ENCODE measurements at regions not wholly inside any gene's neighbourhood (a gene's known extent, or its start where the extent isn't known, plus 50 kb on each side); places are given as distances from the start of the nearest gene placed in this dataset.

GRCh38 chr9:73039271-73040263 is 86.7 kb upstream of the ALDH1A1 start:
- ATAC-seq = peak in 1 of 2 experiments; percentile 18; a peak in 1 of 6 replicates
- FAIRE-seq = no peak
- H3K4me3 ChIP-seq = peak overlapping the region; percentile 34; the same call in 1 of the 3 replicates
- WGBS (ENCODE audit: missing lambda C conversion rate) = 56% methylated on average over 3 of the region's 3 CpGs
- peak overlapping the region; percentile 84 for H3K4me2 ChIP-seq
- H3K9me3 ChIP-seq = no peaks in the 10 kb centered on the region
- CTCF ChIA-PET = interaction anchor here (0.7 to 4.3 kb wide), 5 partner anchors 11 to 168 kb away, joined by 3 to 20 read pairs (median 3); no protein-coding TSS in a partner anchor
- H3K4me1 ChIP-seq = peaks cover 66% of the 10 kb centered on the region
- H3K27ac ChIP-seq = peak overlapping the region; percentile 92 to 96
- no peak for DNase-seq (ENCODE audit: low read depth in 1 of 2, low spot score in 1 of 2)
- POLR2A ChIA-PET = no interaction called here
- TF ChIP-seq KDM1A (IDR thresholded peaks at IDR 0.05; ENCODE audit: low read depth) (peak; percentile 81; the same call in 1 of the 2 replicates), HDAC2 (IDR thresholded peaks at IDR 0.05) (peak; percentile 71; the same call in 1 of the 2 replicates), CHD4 (IDR thresholded peaks at IDR 0.05; ENCODE audit: borderline replicate concordance) (peak; percentile 41; the same call in 1 of the 2 replicates), TFCP2L1 (CRISPR knock-in tag; IDR thresholded peaks at IDR 0.05) (no peak), HOXA7 (CRISPR knock-in tag; IDR thresholded peaks at IDR 0.05) (peak; percentile 39; the same call in 1 of the 2 replicates), RCOR1 (IDR thresholded peaks at IDR 0.05; ENCODE audit: low read depth, low read length) (0 out of 2 replicates have a peak, but pooled peaks have one; percentile 39), ZC3H11A (IDR thresholded peaks at IDR 0.05) (no peak)

- POLR2A ChIA-PET = interaction anchor here (0.6 to 1.4 kb wide), 3 partner anchors 41 to 95 kb away, joined by 3 to 4 read pairs (median 4); no protein-coding TSS in a partner anchor
- Histone ChIP-seq H3K9me3 (no peaks in the 10 kb centered on the region), H3K4me1 (peaks cover 71% of the 10 kb centered on the region), H3K4me3 (peak overlapping the region; percentile 34), H3K27ac (peak overlapping the region; percentile 92 to 96), H3K4me2 (peak overlapping the region; percentile 84)
- FAIRE-seq = no peak
- 2% methylated on average over 2 of the region's 2 CpGs for WGBS (ENCODE audit: missing lambda C conversion rate)
- CTCF ChIA-PET = interaction anchor here (1.2 to 4.3 kb wide), 5 partner anchors 12 to 167 kb away, joined by 3 to 20 read pairs (median 9); no protein-coding TSS in a partner anchor
- DNase-seq (ENCODE audit: low read depth in 1 of 2, low spot score in 1 of 2) = peak in 1 of 2 experiments; percentile 77
- peak; percentile 77 to 80 for ATAC-seq
- no peak for TF ChIP-seq HDAC2 (IDR thresholded peaks at IDR 0.05)
- TF ChIP-seq CEBPB (IDR thresholded peaks at IDR 0.05) = no peak
- no peak for TF ChIP-seq CTCF (IDR thresholded peaks at IDR 0.05)
- TF ChIP-seq PHF8 (IDR thresholded peaks at IDR 0.05; ENCODE audit: borderline replicate concordance, low read depth) = no peak
- TF ChIP-seq FOSL2 (IDR thresholded peaks at IDR 0.05) = no peak
- TF ChIP-seq FOSL2 (CRISPR knock-in tag; IDR thresholded peaks at IDR 0.05) = 0 out of 2 replicates have a peak, but pooled peaks have one; percentile 28
- no peak; the same call in 1 of the 2 replicates for TF ChIP-seq GATA3 (IDR thresholded peaks at IDR 0.05; ENCODE audit: borderline replicate concordance)
- no peak for TF ChIP-seq ZSCAN20 (CRISPR knock-in tag; IDR thresholded peaks at IDR 0.05)
- no peak for TF ChIP-seq MAZ (IDR thresholded peaks at IDR 0.05; ENCODE audit: borderline replicate concordance, low read depth, low read length)
- TF ChIP-seq MAX (IDR thresholded peaks at IDR 0.05) = no peak; the same call in 1 of the 2 replicates
- TF ChIP-seq RARB (CRISPR knock-in tag; IDR thresholded peaks at IDR 0.05) = no peak
- TF ChIP-seq FOXS1 (CRISPR knock-in tag; IDR thresholded peaks at IDR 0.05) = no peak
- no peak for TF ChIP-seq KDM5A (IDR thresholded peaks at IDR 0.05)
- TF ChIP-seq CHD2 (IDR thresholded peaks at IDR 0.05; ENCODE audit: low read length, partially characterized antibody) = no peak
- no peak for TF ChIP-seq FOSB (CRISPR knock-in tag; IDR thresholded peaks at IDR 0.05)
- no peak for TF ChIP-seq KDM1A (IDR thresholded peaks at IDR 0.05; ENCODE audit: low read depth)
- TF ChIP-seq ZNF302 (CRISPR knock-in tag; IDR thresholded peaks at IDR 0.05) = no peak
- TF ChIP-seq EHF (CRISPR knock-in tag; IDR thresholded peaks at IDR 0.05) = no peak
- TF ChIP-seq HMGXB4 (CRISPR knock-in tag; IDR thresholded peaks at IDR 0.05; ENCODE audit: borderline replicate concordance) = no peak
- no peak for TF ChIP-seq NPAS2 (CRISPR knock-in tag; IDR thresholded peaks at IDR 0.05; ENCODE audit: borderline replicate concordance)
- TF ChIP-seq EP300 (IDR thresholded peaks at IDR 0.05) = 0 out of 5 replicates have a peak, but pooled peaks of 1 of the 2 experiments have one; percentile 23
- no peak for TF ChIP-seq ELK1 (IDR thresholded peaks at IDR 0.05; ENCODE audit: low read depth, low read length)
- TF ChIP-seq ATOH8 (CRISPR knock-in tag; IDR thresholded peaks at IDR 0.05; ENCODE audit: low read depth) = no peak
- TF ChIP-seq CBX8 (IDR thresholded peaks at IDR 0.05) = no peak
- no peak for TF ChIP-seq POLR2AphosphoS2 (conservative IDR thresholded peaks at IDR 0.05; ENCODE audit: low read length)
- no peak for TF ChIP-seq MAFK (IDR thresholded peaks at IDR 0.05; ENCODE audit: partially characterized antibody)
- peak; percentile 10; the same call in 1 of the 2 replicates for TF ChIP-seq POLR2A (IDR thresholded peaks at IDR 0.05; ENCODE audit: low read length)
Observed at GRCh38 chr9:73038613-73039012, 85.8 kb upstream of the ALDH1A1 start.

Measured in A549 (cell line).